ENCODE measurements at regions not wholly inside any gene's neighbourhood (a gene's known extent, or its start where the extent isn't known, plus 50 kb on each side); places are given as distances from the start of the nearest gene placed in this dataset.

GRCh38 chr4:116400480-116400879 is 684.9 kb downstream of the TRAM1L1 start:
- no peak for DNase-seq

GRCh38 chr4:116397714-116398113 is 687.7 kb downstream of the TRAM1L1 start:
- no peak for DNase-seq

- no peak for DNase-seq
Observed at GRCh38 chr4:116397291-116397690, 688.1 kb downstream of the TRAM1L1 start.

- no peak for DNase-seq
Observed at GRCh38 chr4:116395408-116395807, 690.0 kb downstream of the TRAM1L1 start.

- DNase-seq = peak; percentile 4
Observed at GRCh38 chr4:116391020-116391419, 694.4 kb downstream of the TRAM1L1 start.

- no peak for DNase-seq
Observed at GRCh38 chr4:116389139-116389538, 696.2 kb downstream of the TRAM1L1 start.

- DNase-seq = no peak
Observed at GRCh38 chr4:116387937-116388474, 697.4 kb downstream of the TRAM1L1 start.

GRCh38 chr4:116386856-116387255 is 698.5 kb downstream of the TRAM1L1 start:
- no peak for DNase-seq

- no peak for DNase-seq
Observed at GRCh38 chr4:116385583-116385982, 699.8 kb downstream of the TRAM1L1 start.

GRCh38 chr4:116374815-116375214 is 710.6 kb downstream of the TRAM1L1 start:
- DNase-seq = no peak

- DNase-seq = no peak
Observed at GRCh38 chr4:116362583-116362982, 722.8 kb downstream of the TRAM1L1 start.

GRCh38 chr4:116361790-116362189 is 723.6 kb downstream of the TRAM1L1 start:
- no peak for DNase-seq

- peak; percentile 92 for DNase-seq
Observed at GRCh38 chr4:116358633-116359222, 726.6 kb downstream of the TRAM1L1 start.

GRCh38 chr4:116357758-116358157 is 727.6 kb downstream of the TRAM1L1 start:
- DNase-seq = peak; percentile 46

- DNase-seq = no peak
Observed at GRCh38 chr4:116346750-116347149, 738.6 kb downstream of the TRAM1L1 start.

- DNase-seq = peak; percentile 78
Observed at GRCh38 chr4:116343809-116344208, 741.6 kb downstream of the TRAM1L1 start.

GRCh38 chr4:116342143-116342542 is 743.2 kb downstream of the TRAM1L1 start:
- DNase-seq = no peak

GRCh38 chr4:116332508-116332907 is 752.9 kb downstream of the TRAM1L1 start:
- DNase-seq = no peak

- peak; percentile 61 for DNase-seq
Observed at GRCh38 chr4:116328261-116328860, 757.0 kb downstream of the TRAM1L1 start.

- DNase-seq = no peak
Observed at GRCh38 chr4:116323606-116324005, 761.8 kb downstream of the TRAM1L1 start.

GRCh38 chr4:116321471-116321870 is 763.9 kb downstream of the TRAM1L1 start:
- no peak for DNase-seq

- DNase-seq = no peak
Observed at GRCh38 chr4:116320859-116321258, 764.5 kb downstream of the TRAM1L1 start.

GRCh38 chr4:116303736-116304188 is 781.6 kb downstream of the TRAM1L1 start:
- no peak for DNase-seq

- no peak for DNase-seq
Observed at GRCh38 chr4:116302990-116303735, 782.2 kb downstream of the TRAM1L1 start.
